NCI-H1105 (cell line): ENCODE measurements at regions not wholly inside any gene's neighbourhood (a gene's known extent, or its start where the extent isn't known, plus 50 kb on each side); places are given as distances from the start of the nearest gene placed in this dataset.
"Not testable (repeated sequence)": the region's sequence is repeated elsewhere in the genome, so short reads cannot be mapped to it uniquely, and the experiment has no call there.

Experiments
- DNase-seq: peaks from one replicate; lab custom pipeline; 2025; lab: John Stamatoyannopoulos, UW

DNA sequence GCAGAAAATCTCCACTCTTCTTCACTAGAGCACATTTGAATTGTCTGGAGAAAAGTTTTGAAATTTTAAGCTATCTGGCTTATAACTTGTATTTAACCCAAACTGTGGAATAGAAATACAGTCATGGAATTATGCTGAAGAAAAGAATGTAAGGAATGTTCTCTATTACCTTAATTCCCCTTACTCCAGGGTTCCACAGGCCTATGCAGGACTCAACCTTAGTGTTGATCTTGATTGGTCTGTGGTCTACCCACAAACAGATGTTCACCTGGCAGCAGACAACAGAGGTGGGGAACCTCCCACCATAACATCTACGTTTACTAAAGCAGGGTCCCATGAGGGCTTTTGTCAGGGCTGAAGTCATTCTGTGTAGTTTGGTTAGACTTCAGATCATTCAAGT is 189.3 kb upstream of the GPRIN3 start:
- DNase-seq = no peak

DNA sequence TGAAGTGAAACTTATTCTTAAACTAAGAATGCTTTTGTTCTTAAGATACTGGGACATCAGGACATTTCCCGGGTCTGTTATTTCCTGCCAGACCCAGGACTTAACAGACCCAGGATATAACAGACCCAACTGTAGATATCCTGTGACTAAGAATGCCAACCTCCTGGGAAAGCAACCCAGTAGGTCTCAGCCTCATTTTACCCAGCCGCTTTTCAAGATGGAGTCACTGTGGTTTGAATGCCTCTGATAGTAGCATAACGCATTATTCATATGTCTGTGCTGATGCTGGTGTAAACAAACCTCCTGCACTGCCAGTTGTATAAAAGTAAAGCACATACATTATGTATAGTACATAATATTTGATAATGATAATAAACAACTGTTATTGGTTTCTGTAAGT is 185.8 kb upstream of the GPRIN3 start:
- DNase-seq = no peak

GRCh38 chr4:89492581-89493071 is 185.0 kb upstream of the GPRIN3 start:
- no peak for DNase-seq

DNA sequence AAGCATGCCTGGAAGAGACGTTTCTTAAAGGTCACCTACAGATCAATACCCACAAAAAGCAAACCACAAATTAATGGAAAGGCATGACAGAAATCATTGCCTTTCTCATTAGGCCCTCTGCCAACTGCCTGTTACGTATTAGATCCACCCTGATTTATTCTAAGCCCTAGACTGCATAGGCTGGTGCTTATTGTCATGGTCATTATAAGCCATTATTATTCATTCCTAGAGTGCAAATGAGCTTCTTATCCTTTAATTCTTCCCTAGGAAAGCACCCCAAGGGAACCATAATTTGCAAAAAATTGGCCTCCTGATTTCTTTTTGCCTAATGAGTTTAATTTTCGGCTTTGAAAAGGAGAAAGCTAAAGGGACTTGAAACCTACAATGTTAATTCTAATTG is 184.2 kb upstream of the GPRIN3 start:
- DNase-seq = no peak

GRCh38 chr4:89489921-89490431 is 182.4 kb upstream of the GPRIN3 start:
- DNase-seq = not testable (repeated sequence)

- no peak for DNase-seq
These were observed 181.8 kb upstream of the GPRIN3 start for GRCh38 chr4:89489338-89489771.

GRCh38 chr4:89488736-89489135 is 181.1 kb upstream of the GPRIN3 start:
- DNase-seq = no peak

DNA sequence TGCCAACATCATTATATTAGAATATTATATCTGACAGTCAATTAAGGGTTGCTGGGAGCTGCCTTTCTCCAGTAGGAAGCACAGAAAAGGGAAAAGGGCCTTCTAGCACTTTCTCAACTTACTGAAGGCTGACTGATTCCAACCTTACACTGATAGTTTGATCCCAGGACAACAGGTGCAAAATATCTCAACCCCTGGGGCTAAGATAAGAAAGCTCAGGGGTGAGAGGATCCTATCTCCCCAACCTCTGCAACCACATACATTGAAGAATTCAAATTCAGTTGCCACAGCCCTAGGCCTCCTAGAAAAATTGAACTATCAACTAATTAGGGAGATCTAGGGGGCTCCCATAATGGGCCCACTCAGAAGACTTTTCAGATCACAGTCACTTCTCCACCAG is 179.1 kb upstream of the GPRIN3 start:
- DNase-seq = no peak

DNA sequence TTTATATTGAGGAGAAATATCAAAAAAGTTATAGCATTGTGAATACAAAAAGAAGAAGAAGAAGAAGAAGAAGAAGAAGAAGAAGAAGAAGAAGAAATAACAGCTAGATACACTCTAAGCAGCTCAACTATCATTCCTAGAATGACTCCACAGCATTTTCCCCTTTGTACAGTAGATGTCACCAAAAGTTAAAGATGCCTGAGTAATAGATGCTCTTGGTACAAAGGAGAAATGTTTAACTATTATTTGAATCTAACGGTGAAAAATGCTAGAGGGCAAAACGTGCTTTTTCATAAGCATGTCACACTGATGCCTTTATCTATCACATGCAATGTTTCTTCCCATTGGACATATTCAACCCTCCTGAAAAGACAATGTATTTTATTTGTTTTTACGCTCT is 178.4 kb upstream of the GPRIN3 start:
- DNase-seq = no peak

- no peak for DNase-seq
These were observed 176.2 kb upstream of the GPRIN3 start for GRCh38 chr4:89483833-89484232.

DNA sequence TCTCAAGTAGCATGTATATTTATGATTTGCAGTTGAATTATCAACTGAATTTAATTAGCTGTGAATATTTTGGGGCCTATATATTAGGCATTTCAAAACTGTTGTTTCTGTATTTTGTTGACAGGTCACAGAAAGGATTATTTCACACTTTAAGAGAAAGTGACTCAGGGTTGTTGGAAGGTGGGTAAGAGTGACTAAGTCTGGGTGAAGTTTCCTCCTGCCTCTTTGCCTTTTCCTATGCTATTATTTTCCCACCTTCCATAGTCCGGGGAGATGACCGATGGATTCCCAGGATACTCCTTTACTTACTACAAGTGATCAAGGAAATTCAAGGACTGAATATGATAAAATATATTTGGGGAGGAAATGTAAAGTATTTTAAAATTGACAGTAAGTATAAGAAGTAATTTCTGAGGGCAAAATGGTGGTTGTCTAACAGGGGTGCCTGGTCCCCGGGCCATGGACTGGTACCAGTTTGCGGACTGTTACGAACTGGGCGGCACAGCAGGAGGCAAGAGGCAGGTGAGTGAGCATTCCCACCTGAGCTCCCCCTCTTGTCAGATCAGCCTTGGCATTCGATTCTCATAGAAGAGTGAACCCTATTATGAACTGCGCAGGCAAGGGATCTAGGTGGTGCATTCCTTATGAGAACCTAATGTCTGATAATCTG is 175.5 kb upstream of the GPRIN3 start:
- DNase-seq = no peak

DNA sequence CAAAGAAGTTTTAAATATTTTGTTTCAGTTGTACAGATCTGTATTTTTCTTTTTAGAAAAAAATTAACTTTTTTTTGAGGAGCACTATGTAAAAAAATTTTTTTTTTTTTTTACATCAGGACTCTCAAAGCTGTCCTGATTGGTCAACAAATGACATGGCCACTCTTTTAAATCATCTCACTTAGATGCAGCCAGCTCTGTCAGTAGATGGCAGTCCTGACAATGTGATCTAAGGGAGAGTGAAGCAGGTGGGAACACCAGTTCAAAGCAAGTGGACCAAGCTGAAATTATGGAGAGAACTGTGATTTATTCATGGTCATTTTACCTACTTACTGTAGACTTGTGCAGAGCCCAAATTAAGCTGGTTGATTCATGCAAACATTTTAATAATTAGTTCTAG is 174.7 kb upstream of the GPRIN3 start:
- no peak for DNase-seq

GRCh38 chr4:89469930-89470375 is 162.4 kb upstream of the GPRIN3 start:
- no peak for DNase-seq

GRCh38 chr4:89469516-89469915 is 161.9 kb upstream of the GPRIN3 start:
- no peak for DNase-seq

- no peak for DNase-seq
These were observed 161.0 kb upstream of the GPRIN3 start for GRCh38 chr4:89468602-89469001.

DNA sequence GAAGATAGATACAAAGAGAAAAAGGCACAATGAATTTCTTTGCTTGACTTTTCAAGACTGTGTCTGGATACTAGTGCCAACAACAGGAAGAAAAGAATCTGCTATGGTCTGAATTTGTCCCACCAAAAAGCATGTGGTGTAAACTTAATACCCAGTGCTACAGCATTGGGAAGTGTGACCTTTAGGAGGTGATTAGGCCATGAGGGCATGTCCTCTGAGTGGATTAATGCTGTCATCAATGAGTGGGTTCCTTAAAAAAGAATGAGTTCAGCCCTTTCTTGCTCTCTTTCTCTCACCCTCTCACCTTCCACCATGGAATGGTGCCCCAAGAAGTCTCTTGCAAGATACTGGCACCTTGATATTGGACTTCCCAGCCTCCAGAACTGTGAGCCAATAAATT is 155.7 kb upstream of the GPRIN3 start:
- DNase-seq = no peak

GRCh38 chr4:89447543-89447942 is 139.9 kb upstream of the GPRIN3 start:
- DNase-seq = no peak

DNA sequence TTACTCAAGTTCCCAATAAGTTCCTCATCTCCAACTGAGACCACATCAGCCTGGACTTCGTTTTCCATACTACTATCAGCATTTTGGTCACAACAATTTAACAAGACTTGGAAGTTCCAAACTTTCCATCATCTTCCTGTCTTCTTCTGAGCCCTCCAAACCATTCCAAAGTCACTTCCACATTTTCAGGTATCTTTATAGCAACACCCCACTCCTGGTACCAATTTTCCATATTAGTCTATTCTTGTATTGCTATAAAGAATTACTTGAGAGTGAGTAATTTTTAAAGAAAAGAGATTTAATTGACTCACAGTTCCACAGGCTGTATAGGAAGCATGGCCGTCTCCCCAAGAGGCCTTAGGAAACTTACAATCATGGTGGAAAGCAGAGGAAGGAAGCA is 138.6 kb upstream of the GPRIN3 start:
- no peak for DNase-seq

DNA sequence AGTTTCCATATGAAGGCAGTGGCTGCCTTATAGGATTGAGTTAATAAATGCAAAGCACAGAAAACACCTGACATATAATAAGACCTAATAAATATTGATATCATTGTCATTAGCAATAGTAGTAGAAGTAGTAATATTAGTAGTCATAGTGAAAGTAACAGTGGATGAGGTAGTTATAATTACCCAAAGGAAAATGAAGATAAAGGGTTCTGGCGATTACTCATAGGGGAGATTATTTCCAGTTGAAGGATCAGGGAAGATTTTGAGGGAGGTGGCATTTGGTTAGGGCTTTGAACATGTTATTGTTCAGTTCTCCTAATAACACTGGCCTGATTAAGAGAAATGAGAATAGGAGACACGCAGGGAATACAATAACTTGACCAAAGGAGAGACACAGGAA is 131.9 kb upstream of the GPRIN3 start:
- no peak for DNase-seq

DNA sequence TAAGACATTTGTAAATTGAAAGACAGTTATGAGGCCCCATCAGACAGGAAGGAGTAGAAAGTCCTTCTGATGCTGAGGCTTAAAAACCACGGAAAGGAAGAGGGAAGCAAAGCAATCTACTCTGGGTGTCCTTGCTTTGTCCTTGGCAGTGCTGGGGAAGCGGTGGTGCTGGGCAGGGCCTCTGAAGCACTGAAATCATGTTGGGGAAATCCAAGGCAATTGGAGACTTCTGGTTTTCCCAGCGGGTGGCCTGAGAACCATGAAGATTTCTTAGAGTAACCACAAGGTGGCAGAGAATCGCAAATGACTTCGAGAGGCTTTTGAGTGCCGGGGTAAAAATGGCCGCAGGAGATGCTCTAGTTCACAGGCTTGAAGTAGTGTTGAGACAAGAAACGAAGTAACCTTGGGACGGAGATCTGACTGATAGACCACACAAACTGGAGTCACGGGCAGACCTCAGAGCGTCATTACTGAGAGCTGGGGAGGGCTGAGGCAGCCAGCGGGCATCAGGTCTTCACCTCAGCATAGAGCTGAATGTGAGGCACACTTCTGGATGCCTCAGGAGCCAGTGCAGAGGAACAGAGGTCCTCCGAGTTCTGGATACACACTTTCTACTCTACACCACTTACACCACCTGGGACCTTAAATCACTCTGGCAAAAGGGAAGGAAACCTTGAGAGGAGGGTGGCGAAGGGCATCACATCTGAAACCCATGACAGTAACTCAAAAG is 130.7 kb upstream of the GPRIN3 start:
- DNase-seq = no peak

GRCh38 chr4:89434364-89434988 is 126.9 kb upstream of the GPRIN3 start:
- DNase-seq = no peak

GRCh38 chr4:89427782-89428181 is 120.2 kb upstream of the GPRIN3 start:
- no peak for DNase-seq

- no peak for DNase-seq
These were observed 117.4 kb upstream of the GPRIN3 start for GRCh38 chr4:89425023-89425422.
